ENCODE measurements at regions not wholly inside any gene's neighbourhood (a gene's known extent, or its start where the extent isn't known, plus 50 kb on each side); places are given as distances from the start of the nearest gene placed in this dataset.
"Not testable (repeated sequence)": the region's sequence is repeated elsewhere in the genome, so short reads cannot be mapped to it uniquely, and the experiment has no call there.

DNA sequence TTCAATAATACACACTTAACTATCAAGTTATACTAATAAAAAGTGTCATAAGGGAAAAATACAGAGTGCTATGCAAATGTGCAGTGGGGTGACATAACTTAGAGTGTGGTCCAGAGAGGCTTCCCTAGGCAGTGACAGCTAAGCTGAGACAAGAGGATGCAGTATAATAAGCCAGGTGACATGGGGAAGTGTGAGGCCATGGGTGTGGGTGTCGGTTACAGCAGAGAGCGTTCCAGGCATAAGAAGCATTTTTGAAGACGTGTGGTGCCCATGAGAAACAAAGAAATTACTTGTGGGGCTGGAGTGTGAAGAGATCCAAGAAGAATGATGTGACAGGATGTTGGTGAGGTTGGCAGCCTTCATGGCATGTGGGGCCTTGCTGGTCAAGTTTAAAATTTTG, 78.1 kb upstream of the PICALM start:
- DNase-seq (ENCODE audit: low spot score) = no peak

GRCh38 chr11:86145439-86146156, 76.7 kb upstream of the PICALM start:
- DNase-seq (ENCODE audit: low spot score) = no peak

DNA sequence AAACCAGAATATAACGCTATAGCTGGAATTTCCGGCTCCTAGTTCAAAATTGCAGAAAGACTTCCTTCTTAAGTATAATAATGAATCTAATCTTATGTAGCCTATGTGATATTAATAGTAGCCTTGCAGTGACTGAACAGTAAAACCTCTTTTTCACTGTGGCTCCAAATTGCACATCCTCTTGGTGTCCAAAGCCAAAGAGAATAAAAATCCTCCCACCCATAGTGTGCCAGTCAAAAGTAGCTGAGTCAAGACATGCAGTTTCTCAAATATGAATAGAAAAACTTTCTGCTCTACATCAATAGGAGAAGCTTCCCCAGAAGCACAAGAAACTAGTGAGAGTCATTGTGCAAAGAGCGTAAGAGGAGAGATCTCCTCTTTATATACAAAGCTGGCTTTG, 76.0 kb upstream of the PICALM start:
- no peak for DNase-seq (ENCODE audit: low spot score)

DNA sequence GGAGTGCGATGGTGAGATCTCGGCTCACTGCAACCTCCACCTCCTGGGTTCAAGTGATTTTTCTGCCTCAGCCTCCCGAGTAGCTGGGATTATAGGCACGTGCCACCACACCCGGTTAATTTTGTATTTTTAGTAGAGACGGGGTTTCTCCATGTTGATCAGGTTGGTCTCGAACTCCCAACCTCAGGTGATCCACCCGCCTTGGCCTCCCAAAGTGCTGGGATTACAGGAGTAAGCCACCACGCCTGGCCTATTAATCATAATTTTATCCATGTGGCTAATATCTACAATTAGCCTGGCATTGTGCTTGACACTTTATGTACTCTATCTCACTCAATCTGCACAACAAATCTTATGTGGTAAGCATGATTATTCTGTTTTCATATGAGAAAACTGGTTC, 75.2 kb upstream of the PICALM start:
- DNase-seq (ENCODE audit: low spot score) = not testable (repeated sequence)

DNA sequence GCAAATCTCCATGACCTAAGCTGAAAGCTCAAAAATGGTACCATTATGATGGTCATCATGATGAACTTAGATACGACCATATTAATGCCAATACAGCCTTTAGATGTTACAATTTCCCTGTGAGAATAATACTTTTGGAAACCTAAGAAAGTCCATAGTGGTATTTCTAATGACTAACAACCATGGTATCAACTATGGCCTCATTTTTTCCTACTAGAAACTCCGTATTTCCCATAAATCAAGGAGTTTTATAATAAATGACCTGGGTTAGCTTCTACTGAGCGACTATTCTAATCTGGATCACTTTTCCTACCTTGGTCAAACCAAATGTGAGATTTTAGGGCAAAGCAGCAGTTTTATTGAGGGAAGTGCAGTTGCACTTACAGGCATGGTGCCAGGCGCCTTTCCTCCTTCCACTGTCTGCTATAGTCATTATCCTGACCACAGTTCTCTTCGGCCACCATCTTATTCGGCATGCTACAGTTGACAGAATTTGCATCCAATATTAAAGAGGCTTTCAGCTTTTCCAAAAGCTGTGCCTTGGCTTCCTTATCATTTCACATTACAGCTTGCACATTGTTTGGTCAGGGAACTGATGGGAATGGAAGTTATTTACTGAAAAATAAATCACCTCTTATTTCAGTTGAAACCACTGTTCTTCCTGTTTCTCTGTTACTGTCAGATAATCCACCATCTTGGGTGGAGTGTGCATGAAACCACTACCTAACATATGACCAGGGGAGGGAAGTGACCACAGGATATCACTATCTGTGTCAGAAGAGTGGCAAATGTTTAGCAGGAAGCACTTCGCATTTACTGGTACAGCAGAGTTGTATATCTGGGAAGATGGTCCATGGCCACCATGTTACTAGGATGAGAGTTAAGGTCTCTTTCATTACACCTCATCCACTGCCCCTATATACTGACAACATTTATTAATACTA, 74.5 kb upstream of the PICALM start:
- no peak for DNase-seq (ENCODE audit: low spot score)

- DNase-seq (ENCODE audit: low spot score) = no peak
Observed at GRCh38 chr11:86142170-86142569, 73.3 kb upstream of the PICALM start.

DNA sequence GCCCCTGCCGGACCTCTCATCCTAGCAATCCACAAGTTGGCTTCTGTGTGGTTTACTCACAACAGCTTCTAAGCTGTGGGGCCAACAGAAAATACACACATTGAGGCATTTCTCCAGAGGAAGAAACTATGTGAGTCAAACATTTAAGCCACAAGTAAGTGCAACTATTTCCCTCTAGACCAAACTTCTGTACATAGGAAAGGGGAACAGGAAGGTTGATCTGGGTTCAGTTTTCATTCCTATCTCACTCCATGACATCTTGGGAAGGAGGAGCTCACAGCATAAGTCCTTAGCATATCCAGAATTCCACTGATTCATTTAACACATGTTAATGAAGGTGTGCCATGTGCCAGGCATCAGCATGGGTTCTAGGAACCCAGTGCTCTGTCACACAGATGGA, 72.8 kb upstream of the PICALM start:
- DNase-seq (ENCODE audit: low spot score) = no peak

DNA sequence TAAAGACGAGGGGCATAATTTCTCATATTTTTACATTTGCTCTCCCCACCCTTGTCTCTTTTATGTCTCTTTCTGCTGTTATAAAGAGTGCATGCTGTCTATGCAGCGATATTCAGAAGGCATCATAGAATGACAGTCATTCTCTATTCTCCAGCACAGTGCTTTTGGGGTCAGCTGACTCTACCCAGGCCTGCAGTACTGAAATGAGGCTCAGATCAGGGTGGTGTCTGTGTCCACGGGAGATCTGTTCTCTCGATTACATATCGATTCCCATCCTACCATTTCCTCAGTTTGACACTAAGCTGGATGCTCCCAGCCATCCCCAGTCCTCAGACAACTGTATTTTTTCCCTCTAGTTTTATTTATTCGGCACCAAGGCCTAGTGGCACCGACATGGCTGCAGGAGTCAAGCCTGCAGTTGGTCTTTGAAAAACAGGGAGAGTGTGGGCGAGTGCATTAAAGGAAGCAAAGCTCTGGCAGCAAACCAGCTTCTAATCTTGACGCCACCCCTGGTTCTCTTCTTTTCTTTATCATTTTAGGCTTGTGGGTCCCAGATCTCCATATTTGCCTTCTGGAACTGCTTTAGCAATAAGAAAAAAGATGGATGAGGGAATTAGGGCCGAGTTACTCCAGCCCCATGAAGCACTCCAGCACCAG, 71.6 kb upstream of the PICALM start:
- no peak for DNase-seq (ENCODE audit: low spot score)

GRCh38 chr11:86138958-86139357, 70.1 kb upstream of the PICALM start:
- no peak for DNase-seq (ENCODE audit: low spot score)

DNA sequence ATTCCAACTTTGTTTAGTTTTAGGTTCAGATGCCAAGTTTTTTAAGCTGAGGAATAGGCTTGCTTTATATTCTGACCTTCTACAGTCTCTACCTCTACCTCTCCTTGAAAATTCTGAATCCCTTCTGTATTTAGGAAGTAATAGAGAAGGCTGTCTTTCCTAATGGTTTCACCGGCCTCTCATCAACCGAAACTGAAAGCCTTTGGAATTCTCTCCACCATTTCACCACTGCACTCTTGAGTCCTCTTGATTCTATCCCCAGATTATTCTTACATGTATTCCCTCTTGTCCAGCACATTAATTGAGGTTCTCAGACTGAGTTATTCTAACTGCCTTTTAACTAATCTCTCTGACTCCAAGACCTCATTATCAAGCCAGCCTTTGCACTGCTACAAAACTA, 67.7 kb upstream of the PICALM start:
- no peak for DNase-seq (ENCODE audit: low spot score)

GRCh38 chr11:86135319-86135714, 66.4 kb upstream of the PICALM start:
- DNase-seq (ENCODE audit: low spot score) = no peak

DNA sequence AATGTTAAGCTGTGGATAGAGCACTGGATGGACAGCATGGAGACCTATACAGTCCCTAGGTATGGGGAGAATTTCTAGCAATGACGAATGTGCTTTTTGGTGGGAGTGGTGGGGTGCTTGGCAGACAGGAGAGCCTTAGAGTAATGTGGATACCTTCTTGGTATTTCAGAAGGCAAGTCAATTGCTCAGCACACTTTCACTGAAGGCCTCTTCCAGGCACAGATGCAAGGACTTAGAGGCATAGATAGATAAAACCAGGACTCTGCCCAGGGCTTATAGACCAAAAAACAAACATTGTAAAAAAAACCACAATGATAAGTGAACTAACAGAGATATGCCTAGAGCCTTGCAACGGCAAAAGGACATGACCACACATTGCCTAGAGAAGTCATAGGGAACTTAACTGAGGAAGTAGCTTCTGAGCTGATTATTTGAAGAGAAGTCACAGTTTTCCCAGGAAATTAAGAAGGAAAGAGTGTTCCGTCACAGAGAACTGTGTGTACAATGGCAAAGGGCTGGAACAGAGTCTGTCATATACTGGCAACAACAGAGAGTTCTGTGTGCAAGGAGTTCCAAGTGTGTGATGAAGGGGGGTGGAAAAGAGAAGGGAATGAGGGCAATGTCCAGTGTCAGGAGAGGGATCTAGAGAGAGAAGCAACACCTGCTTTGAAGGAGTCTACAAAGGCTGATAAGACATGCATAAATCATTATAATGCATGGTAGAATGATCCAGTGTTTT, 65.9 kb upstream of the PICALM start:
- no peak for DNase-seq (ENCODE audit: low spot score)

GRCh38 chr11:86132667-86133249, 63.9 kb upstream of the PICALM start:
- no peak for DNase-seq (ENCODE audit: low spot score)

DNA sequence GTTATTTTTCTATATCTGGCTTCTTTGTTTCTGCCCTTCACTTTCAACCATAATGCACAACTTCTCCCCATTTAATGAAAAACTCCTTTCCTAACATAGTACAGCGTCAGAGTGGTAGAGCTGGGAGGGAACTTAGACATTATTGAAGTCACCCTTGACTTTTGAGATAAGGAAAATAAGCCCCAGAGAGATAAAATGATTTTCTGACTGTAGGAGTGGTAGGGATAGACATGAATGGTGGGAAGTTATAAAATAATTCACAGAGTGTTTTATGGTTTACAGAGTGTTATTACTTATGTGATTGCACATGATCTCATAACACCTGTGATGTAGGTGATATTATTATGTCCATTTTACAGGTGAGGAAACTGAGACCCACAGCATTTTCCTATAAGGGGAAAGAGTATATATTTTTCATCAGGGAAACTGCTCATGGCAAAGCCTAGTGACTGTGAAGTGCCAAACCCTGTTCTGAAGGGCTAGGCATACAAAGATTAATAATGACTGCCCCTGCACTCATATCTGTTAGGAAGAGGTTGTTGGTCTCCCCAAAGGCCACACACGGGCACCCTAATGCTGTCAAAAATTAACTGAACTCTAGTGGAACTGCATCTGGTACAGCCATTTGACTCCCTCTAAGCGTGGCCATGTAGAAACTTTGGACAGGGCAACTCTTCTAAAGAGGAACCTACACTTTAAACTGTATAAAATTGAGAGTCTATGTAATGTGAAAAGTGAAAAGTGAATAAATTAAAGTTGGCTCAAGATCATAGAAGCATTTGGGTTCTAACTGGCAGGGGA, 61.1 kb upstream of the PICALM start:
- no peak for DNase-seq (ENCODE audit: low spot score)

DNA sequence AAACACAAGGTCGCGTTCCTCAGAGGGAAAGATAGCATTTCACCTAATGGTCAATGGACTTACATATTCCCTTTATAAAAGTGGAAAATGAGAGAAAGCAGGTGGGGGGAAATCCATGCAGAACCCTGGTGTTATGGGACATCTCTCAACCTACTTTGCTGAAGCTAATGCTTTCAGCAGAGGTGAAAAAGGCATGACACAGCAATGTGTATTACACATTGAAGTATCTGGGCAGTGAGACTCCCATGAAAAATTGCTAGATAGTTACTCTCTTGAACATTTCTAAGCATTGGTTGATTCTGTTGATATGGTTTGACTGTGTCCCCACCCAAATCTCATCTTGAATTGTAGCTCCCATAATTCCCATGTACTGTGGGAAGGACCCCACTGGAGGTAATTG, 60.0 kb upstream of the PICALM start:
- DNase-seq (ENCODE audit: low spot score) = no peak

- DNase-seq (ENCODE audit: low spot score) = no peak
Observed at GRCh38 chr11:86126862-86127261, 58.0 kb upstream of the PICALM start.

DNA sequence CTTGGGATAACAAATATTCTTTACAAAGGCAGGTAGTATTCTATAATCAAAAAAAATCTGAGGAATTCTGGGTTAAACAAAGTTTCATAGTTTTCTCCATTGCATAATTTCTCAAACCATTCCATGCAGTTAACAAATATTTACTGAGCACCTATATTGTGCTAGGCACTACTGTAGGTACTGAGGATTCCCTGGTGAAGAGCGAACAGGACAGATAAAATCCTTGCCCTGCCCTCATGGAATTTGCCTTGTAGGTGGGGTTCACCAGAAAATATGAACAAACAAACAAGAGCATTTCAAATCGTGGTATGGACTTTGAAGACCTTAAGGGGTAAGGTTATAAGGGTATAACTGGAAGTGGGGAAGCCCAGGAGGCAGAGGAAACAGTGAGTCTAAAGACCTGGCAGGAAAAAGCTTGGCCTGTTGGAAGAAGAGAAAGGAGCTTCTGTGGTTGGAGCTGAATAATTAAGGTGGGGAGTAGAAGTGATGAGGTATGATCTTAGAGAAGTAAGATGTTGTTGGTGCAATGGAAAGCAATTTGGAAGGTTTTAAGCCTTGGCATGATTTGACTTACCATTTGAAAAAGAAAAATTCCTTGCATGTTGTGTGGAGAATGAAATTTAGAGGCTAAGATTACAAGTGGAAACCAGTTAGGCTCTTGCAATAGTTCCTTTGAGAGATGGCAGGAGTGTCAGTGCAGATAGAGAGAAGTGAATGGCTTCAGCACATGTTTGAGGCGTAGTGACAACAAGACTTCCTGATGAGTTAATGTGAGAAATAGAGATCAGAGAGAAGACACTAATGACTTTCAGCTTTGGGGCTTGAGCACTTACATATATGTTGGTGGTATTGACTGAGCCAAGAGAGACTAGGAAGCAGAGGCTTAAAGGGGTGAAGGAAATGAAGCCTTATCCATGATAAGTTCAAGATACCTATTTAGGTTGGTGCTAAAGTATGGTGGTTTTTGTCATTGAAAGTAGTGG, 55.7 kb upstream of the PICALM start:
- no peak for DNase-seq (ENCODE audit: low spot score)

DNA sequence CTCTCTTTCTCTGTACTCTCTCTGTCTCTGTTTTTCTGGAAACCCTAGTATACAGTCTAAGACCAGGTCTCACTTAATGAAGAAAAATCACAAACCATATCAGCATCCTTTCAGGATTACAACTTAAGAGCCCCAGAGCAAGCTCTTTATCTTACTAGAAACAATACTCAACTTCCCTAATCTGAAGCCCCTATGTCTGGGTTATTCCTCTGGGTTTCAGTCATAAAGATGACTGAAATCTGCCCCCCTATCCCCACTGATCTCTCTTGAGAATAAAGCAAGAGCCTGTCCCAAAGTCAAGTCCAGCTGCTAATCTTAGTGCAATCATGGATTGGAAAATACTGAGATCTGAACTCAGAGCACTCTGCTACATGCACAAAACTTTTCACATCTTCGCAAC, 53.9 kb upstream of the PICALM start:
- DNase-seq (ENCODE audit: low spot score) = no peak

DNA sequence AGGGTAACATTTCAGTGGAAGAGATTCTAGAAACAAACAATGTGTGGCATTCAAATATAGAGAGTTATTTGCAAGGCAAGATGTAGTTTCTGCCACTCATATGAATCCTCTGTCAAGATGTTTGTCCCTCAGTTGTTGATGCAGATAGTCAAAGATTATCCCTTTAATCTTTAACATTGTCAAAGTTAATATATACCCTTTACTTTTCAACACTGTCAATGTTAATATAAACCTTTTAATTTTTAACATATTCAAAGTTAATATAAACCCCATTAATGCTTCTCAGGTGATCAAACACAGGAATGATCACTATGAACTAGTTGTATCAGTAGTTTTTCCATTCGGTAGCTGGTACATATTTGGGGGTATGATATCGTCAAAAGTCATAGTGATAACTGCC, 51.9 kb upstream of the PICALM start:
- DNase-seq (ENCODE audit: low spot score) = no peak

- DNase-seq (ENCODE audit: low spot score) = no peak
Observed at GRCh38 chr11:86119906-86120305, 51.0 kb upstream of the PICALM start.
